ENCODE measurements at regions not wholly inside any gene's neighbourhood (a gene's known extent, or its start where the extent isn't known, plus 50 kb on each side); places are given as distances from the start of the nearest gene placed in this dataset.
"Not testable (repeated sequence)": the region's sequence is repeated elsewhere in the genome, so short reads cannot be mapped to it uniquely, and the experiment has no call there.

DNA sequence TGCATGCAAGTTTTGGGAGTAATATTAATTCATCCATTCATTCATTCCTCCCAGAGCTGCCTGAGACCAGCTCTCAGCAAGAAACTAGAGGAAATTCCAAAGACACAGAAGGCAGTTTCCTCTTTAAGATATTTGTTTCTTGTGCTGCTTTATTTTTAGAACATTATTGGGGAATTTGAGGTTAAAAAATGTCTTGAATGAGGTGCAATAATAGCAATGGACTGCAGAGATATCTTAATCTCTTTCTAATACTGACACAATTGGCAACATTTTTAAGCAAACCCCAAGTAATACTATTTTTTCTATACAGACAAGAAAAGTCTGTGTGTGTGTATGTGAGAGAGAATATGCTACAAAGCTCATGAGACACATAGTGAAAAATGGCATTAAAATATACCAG is 190.2 kb upstream of the USP15 start:
- Histone ChIP-seq H3K4me2 (ENCODE audit: low read length) (no peak overlapping the region), H3K4me3 (ENCODE audit: low read length) (no peak overlapping the region), H2AFZ (ENCODE audit: low read depth, low read length) (no peak overlapping the region), H3K9ac (ENCODE audit: low read length) (no peak overlapping the region), H4K20me1 (ENCODE audit: insufficient read depth) (no peaks in the 10 kb centered on the region), H3K9me2 (ENCODE audit: insufficient read depth, low read length) (no peaks in the 10 kb centered on the region), H3F3A (ENCODE audit: insufficient read depth, low read length, poor library complexity, severe bottlenecking) (no peaks in the 10 kb centered on the region), H3K9me3 (ENCODE audit: low read length) (no peaks in the 10 kb centered on the region), H3K27me3 (ENCODE audit: insufficient read depth, low read depth, low read length) (no peaks in the 10 kb centered on the region), H3K27ac (ENCODE audit: low read length) (no peak overlapping the region), H3K79me2 (replicated peaks; ENCODE audit: insufficient read depth, low read length) (no peaks in the 10 kb centered on the region), H3K36me3 (ENCODE audit: insufficient read depth, low read length) (no peaks in the 10 kb centered on the region)
- no peak for TF ChIP-seq EP300 (conservative IDR thresholded peaks at IDR 0.05; ENCODE audit: poor library complexity, severe bottlenecking)
- TF ChIP-seq, protein P1, sequence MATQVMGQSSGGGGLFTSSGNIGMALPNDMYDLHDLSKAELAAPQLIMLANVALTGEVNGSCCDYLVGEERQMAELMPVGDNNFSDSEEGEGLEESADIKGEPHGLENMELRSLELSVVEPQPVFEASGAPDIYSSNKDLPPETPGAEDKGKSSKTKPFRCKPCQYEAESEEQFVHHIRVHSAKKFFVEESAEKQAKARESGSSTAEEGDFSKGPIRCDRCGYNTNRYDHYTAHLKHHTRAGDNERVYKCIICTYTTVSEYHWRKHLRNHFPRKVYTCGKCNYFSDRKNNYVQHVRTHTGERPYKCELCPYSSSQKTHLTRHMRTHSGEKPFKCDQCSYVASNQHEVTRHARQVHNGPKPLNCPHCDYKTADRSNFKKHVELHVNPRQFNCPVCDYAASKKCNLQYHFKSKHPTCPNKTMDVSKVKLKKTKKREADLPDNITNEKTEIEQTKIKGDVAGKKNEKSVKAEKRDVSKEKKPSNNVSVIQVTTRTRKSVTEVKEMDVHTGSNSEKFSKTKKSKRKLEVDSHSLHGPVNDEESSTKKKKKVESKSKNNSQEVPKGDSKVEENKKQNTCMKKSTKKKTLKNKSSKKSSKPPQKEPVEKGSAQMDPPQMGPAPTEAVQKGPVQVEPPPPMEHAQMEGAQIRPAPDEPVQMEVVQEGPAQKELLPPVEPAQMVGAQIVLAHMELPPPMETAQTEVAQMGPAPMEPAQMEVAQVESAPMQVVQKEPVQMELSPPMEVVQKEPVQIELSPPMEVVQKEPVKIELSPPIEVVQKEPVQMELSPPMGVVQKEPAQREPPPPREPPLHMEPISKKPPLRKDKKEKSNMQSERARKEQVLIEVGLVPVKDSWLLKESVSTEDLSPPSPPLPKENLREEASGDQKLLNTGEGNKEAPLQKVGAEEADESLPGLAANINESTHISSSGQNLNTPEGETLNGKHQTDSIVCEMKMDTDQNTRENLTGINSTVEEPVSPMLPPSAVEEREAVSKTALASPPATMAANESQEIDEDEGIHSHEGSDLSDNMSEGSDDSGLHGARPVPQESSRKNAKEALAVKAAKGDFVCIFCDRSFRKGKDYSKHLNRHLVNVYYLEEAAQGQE (IDR thresholded peaks at IDR 0.05; ENCODE audit: borderline replicate concordance) = no peak
- TF ChIP-seq MXI1 (conservative IDR thresholded peaks at IDR 0.05; ENCODE audit: poor library complexity, severe bottlenecking) = no peak
- no peak for TF ChIP-seq RAD21 (conservative IDR thresholded peaks at IDR 0.05)
- TF ChIP-seq POLR2AphosphoS5 (IDR thresholded peaks at IDR 0.05) = no peak
- TF ChIP-seq SMC3 (conservative IDR thresholded peaks at IDR 0.05; ENCODE audit: poor library complexity) = no peak
- TF ChIP-seq, protein P2, sequence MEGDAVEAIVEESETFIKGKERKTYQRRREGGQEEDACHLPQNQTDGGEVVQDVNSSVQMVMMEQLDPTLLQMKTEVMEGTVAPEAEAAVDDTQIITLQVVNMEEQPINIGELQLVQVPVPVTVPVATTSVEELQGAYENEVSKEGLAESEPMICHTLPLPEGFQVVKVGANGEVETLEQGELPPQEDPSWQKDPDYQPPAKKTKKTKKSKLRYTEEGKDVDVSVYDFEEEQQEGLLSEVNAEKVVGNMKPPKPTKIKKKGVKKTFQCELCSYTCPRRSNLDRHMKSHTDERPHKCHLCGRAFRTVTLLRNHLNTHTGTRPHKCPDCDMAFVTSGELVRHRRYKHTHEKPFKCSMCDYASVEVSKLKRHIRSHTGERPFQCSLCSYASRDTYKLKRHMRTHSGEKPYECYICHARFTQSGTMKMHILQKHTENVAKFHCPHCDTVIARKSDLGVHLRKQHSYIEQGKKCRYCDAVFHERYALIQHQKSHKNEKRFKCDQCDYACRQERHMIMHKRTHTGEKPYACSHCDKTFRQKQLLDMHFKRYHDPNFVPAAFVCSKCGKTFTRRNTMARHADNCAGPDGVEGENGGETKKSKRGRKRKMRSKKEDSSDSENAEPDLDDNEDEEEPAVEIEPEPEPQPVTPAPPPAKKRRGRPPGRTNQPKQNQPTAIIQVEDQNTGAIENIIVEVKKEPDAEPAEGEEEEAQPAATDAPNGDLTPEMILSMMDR (IDR thresholded peaks at IDR 0.05; ENCODE audit: poor library complexity, severe bottlenecking) = no peak
- no peak for TF ChIP-seq EZH2 (IDR thresholded peaks at IDR 0.05; ENCODE audit: borderline replicate concordance, insufficient read depth, low read length, poor library complexity, severe bottlenecking)
- no peak for TF ChIP-seq TAF1 (IDR thresholded peaks at IDR 0.05; ENCODE audit: low read depth)

DNA sequence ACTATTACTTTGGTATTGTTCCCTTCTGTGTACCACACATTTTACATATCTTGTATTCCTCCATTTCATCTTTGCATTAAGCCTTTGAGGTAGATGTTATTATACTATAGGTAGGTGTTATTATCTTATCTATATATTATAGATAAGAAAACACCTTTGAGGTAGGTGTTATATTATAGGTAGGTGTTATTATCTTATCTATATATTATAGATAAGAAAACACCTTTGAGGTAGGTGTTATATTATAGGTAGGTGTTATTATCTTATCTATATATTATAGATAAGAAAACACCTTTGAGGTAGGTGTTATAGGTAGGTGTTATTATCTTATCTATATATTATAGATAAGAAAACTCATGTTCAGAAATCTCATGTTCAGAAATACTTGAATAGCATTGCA is 187.0 kb upstream of the USP15 start:
- H3K4me2 ChIP-seq (ENCODE audit: low read length); H4K20me1 ChIP-seq (ENCODE audit: insufficient read depth); H3K9me3 ChIP-seq (ENCODE audit: low read length); H3K27ac ChIP-seq (ENCODE audit: low read length); H3K4me3 ChIP-seq (ENCODE audit: low read length); H3K36me3 ChIP-seq (ENCODE audit: insufficient read depth, low read length); H3K9me2 ChIP-seq (ENCODE audit: insufficient read depth, low read length); H3K9ac ChIP-seq (ENCODE audit: low read length); H3F3A ChIP-seq (ENCODE audit: insufficient read depth, low read length, poor library complexity, severe bottlenecking); H3K79me2 ChIP-seq (replicated peaks; ENCODE audit: insufficient read depth, low read length); H3K27me3 ChIP-seq (ENCODE audit: insufficient read depth, low read depth, low read length); H2AFZ ChIP-seq (ENCODE audit: low read depth, low read length): not testable (repeated sequence)

DNA sequence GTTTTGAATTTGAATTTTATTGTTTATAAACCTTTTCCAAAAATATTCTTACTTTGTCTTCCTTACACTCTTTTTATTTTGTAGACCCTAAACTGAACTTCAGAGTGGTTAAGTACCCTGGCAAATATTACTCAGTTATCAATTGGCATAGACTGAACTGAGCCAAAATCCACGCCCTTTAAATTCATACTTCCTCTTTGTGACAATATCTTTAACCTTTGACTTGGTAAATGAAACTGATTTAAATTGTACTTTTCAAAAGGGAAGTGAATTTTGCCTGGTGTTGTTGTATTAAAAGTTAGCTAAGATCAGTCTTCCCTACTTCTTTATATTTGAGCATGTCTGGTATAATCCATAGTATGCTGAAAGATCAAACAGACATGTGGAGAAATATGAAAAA is 184.3 kb upstream of the USP15 start:
- Histone ChIP-seq H3K9me2 (ENCODE audit: insufficient read depth, low read length) (no peaks in the 10 kb centered on the region), H3K27ac (ENCODE audit: low read length) (no peak overlapping the region), H3K4me3 (ENCODE audit: low read length) (no peak overlapping the region), H3K9ac (ENCODE audit: low read length) (no peak overlapping the region), H3K36me3 (ENCODE audit: insufficient read depth, low read length) (no peaks in the 10 kb centered on the region), H3F3A (ENCODE audit: insufficient read depth, low read length, poor library complexity, severe bottlenecking) (no peaks in the 10 kb centered on the region), H3K27me3 (ENCODE audit: insufficient read depth, low read depth, low read length) (no peaks in the 10 kb centered on the region), H3K79me2 (replicated peaks; ENCODE audit: insufficient read depth, low read length) (no peaks in the 10 kb centered on the region), H4K20me1 (ENCODE audit: insufficient read depth) (no peaks in the 10 kb centered on the region), H3K4me2 (ENCODE audit: low read length) (no peak overlapping the region), H3K9me3 (ENCODE audit: low read length) (no peaks in the 10 kb centered on the region), H2AFZ (ENCODE audit: low read depth, low read length) (no peak overlapping the region)
- no peak for TF ChIP-seq POLR2AphosphoS5 (IDR thresholded peaks at IDR 0.05)
- TF ChIP-seq EZH2 (IDR thresholded peaks at IDR 0.05; ENCODE audit: borderline replicate concordance, insufficient read depth, low read length, poor library complexity, severe bottlenecking) = no peak
- TF ChIP-seq EP300 (conservative IDR thresholded peaks at IDR 0.05; ENCODE audit: poor library complexity, severe bottlenecking) = no peak
- no peak for TF ChIP-seq SMC3 (conservative IDR thresholded peaks at IDR 0.05; ENCODE audit: poor library complexity)
- TF ChIP-seq RAD21 (conservative IDR thresholded peaks at IDR 0.05) = no peak
- no peak for TF ChIP-seq MXI1 (conservative IDR thresholded peaks at IDR 0.05; ENCODE audit: poor library complexity, severe bottlenecking)
- TF ChIP-seq, protein P2 (IDR thresholded peaks at IDR 0.05; ENCODE audit: poor library complexity, severe bottlenecking) = no peak
- TF ChIP-seq TAF1 (IDR thresholded peaks at IDR 0.05; ENCODE audit: low read depth) = no peak
- TF ChIP-seq, protein P1 (IDR thresholded peaks at IDR 0.05; ENCODE audit: borderline replicate concordance) = no peak

Data from neural cell (in vitro differentiated cells).